ENCODE measurements at regions not wholly inside any gene's neighbourhood (a gene's known extent, or its start where the extent isn't known, plus 50 kb on each side); places are given as distances from the start of the nearest gene placed in this dataset.

DNA sequence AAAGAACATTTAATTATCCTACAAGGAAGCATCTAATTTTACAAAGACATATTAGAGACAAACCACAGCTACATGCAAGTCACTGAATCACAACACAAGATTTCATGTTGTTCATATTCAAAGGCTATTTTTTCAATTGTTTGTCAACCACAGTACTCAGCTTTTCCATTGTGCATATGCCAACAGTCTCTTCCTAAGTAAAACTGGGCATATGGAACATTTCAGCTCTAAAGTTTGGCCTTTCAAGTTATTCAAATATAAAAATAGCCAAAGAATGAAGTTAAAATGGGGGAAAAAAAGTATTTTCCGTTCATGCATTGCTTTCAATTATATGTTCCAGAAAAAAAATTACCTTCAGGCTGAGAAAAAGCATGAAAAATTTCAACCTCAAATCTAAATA is 537.9 kb downstream of the PLXDC2 start:
- no peak for FAIRE-seq
- no peaks in the 10 kb centered on the region for H3K4me1 ChIP-seq (ENCODE audit: control insufficient read depth in 3 of 3, insufficient read depth in 2 of 3, low read depth in 1 of 3, low read length in 2 of 3)
- H3K4me3 ChIP-seq (ENCODE audit: low read depth in 1 of 3, low read length in 3 of 3) = no peak overlapping the region
- DNase-seq = no peak
- 62 to 81% (median 79%) methylated on average over 1 of the region's 1 CpG for WGBS, 3 donors
- no peaks in the 10 kb centered on the region for H3K36me3 ChIP-seq (ENCODE audit: control insufficient read depth in 3 of 3, insufficient read depth in 2 of 3, low read depth in 1 of 3, low read length in 3 of 3)
- no peaks in the 10 kb centered on the region for H3K27me3 ChIP-seq (ENCODE audit: control insufficient read depth in 3 of 3, insufficient read depth in 3 of 3, low read length in 3 of 3)
- H3K9me3 ChIP-seq (ENCODE audit: control insufficient read depth in 2 of 2, insufficient read depth in 1 of 2, low read depth in 1 of 2, low read length in 1 of 2) = no peaks in the 10 kb centered on the region
- no peak overlapping the region for H3K27ac ChIP-seq (ENCODE audit: low read depth in 1 of 3, low read length in 2 of 3)

DNA sequence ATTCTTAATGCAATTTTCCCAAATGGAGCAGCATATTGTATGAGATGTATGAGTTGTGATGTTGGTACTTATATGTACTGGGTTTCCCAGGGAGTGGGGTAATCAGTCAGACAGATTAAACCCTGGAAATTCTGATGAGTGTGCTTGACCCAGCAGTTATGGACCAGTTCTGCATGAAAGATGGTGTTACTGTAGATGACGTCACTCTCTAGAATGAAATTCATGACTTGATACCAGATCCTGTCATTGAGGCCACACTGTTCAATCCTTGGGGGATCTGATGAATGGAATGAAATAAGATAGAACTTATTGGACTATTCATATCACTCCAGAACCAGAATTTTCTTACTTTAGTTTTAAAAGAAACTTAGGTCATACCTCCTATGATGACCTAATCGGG is 534.3 kb downstream of the PLXDC2 start:
- H3K4me3 ChIP-seq (ENCODE audit: low read depth in 1 of 3, low read length in 3 of 3) = no peak overlapping the region
- no peaks in the 10 kb centered on the region for H3K9me3 ChIP-seq (ENCODE audit: control insufficient read depth in 2 of 2, insufficient read depth in 1 of 2, low read depth in 1 of 2, low read length in 1 of 2)
- H3K4me1 ChIP-seq (ENCODE audit: control insufficient read depth in 3 of 3, insufficient read depth in 2 of 3, low read depth in 1 of 3, low read length in 2 of 3) = no peaks in the 10 kb centered on the region
- H3K27me3 ChIP-seq (ENCODE audit: control insufficient read depth in 3 of 3, insufficient read depth in 3 of 3, low read length in 3 of 3) = no peaks in the 10 kb centered on the region
- no peak for DNase-seq
- H3K36me3 ChIP-seq (ENCODE audit: control insufficient read depth in 3 of 3, insufficient read depth in 2 of 3, low read depth in 1 of 3, low read length in 3 of 3) = no peaks in the 10 kb centered on the region
- 91 to 97% (median 92%) methylated on average over 2 of the region's 2 CpGs for WGBS, 3 donors
- FAIRE-seq = no peak
- no peak overlapping the region for H3K27ac ChIP-seq (ENCODE audit: low read depth in 1 of 3, low read length in 2 of 3)

DNA sequence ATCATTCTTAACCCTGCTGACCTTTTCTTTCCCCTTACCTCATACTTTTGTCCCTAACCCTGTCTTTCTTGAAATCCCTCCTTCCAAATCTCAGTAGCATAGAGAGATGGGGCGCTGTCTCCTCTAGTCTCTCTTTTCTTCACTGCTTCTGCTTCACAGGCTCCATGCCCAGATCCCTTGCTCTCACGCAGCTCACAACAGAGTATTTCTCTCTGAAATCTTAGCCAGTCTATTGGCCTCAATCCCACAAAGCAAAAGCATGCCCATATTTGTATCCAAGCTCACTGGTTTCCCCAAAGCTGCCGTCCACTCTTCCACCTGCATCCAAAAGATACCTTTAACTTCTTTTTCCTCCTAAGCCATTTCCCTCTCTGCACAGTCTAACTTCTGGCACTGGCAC is 526.8 kb downstream of the PLXDC2 start:
- Histone ChIP-seq H3K4me3 (ENCODE audit: low read depth in 1 of 3, low read length in 3 of 3) (no peak overlapping the region), H3K4me1 (ENCODE audit: control insufficient read depth in 3 of 3, insufficient read depth in 2 of 3, low read depth in 1 of 3, low read length in 2 of 3) (no peaks in the 10 kb centered on the region), H3K9me3 (ENCODE audit: control insufficient read depth in 2 of 2, insufficient read depth in 1 of 2, low read depth in 1 of 2, low read length in 1 of 2) (peaks cover 0 to 6% of the 10 kb centered on the region in 2 donors), H3K36me3 (ENCODE audit: control insufficient read depth in 3 of 3, insufficient read depth in 2 of 3, low read depth in 1 of 3, low read length in 3 of 3) (no peaks in the 10 kb centered on the region), H3K27me3 (ENCODE audit: control insufficient read depth in 3 of 3, insufficient read depth in 3 of 3, low read length in 3 of 3) (no peaks in the 10 kb centered on the region), H3K27ac (ENCODE audit: low read depth in 1 of 3, low read length in 2 of 3) (no peak overlapping the region)
- DNase-seq = no peak
- FAIRE-seq = no peak
- WGBS, 3 donors = 73 to 76% (median 74%) methylated on average over 3 of the region's 3 CpGs
